Stomach (tissue), 4 donors: ENCODE measurements at regions not wholly inside any gene's neighbourhood (a gene's known extent, or its start where the extent isn't known, plus 50 kb on each side); places are given as distances from the start of the nearest gene placed in this dataset.

Experiments used
- POLR2A ChIP-seq, 4 donors: fragments of 450-650 bp; IDR thresholded peaks; one replicate each; pipeline ENCODE4 v1.6.1; 2016; ENCODE audit warnings: antibody characterized with exemption in 4 of 4, control low read depth in 2 of 4, mild to moderate bottlenecking in 1 of 4, moderate library complexity in 1 of 4
- POLR2AphosphoS5 ChIP-seq, 3 donors: sonication (generic); formaldehyde crosslinking; IDR thresholded peaks; one replicate each; pipeline ENCODE4 v1.6.1; 2016; ENCODE audit warnings: antibody characterized with exemption in 3 of 3
- TF ChIP-seq, protein P1 (sequence below), 7 experiments: fragments of 450-650 bp in 4 of 7; fragments of 200-600 bp in 3 of 7; sonication (generic) in 3 of 7; IDR thresholded peaks; one replicate each; pipeline ENCODE4 v1.5.1; 2016 to 2019; ENCODE audit warnings: antibody characterized with exemption in 7 of 7, control low read depth in 2 of 7, mild to moderate bottlenecking in 1 of 7

DNA sequence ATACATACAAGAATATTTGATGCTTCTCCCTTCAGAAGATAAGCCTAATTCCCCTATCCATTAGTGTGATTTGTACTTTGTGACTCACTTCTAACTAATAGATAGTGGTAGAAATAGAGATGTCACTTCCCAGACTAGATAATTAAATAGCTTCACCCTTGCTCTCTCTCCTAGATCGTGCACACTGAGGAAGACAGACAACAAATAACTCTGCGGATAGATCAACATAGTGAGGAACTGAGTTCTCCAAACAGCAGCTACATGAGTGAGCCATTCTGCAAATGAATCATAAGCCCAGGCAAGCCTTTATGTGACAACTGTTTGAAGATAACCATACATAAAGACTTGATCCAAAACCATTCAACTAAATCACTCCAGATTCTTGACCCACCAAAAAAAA, 1083.4 kb upstream of the C9orf72 start:
- TF ChIP-seq, protein P1, sequence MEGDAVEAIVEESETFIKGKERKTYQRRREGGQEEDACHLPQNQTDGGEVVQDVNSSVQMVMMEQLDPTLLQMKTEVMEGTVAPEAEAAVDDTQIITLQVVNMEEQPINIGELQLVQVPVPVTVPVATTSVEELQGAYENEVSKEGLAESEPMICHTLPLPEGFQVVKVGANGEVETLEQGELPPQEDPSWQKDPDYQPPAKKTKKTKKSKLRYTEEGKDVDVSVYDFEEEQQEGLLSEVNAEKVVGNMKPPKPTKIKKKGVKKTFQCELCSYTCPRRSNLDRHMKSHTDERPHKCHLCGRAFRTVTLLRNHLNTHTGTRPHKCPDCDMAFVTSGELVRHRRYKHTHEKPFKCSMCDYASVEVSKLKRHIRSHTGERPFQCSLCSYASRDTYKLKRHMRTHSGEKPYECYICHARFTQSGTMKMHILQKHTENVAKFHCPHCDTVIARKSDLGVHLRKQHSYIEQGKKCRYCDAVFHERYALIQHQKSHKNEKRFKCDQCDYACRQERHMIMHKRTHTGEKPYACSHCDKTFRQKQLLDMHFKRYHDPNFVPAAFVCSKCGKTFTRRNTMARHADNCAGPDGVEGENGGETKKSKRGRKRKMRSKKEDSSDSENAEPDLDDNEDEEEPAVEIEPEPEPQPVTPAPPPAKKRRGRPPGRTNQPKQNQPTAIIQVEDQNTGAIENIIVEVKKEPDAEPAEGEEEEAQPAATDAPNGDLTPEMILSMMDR (IDR thresholded peaks at IDR 0.05): no peak
- TF ChIP-seq POLR2A (IDR thresholded peaks at IDR 0.05) (no peak), POLR2AphosphoS5 (IDR thresholded peaks at IDR 0.05) (no peak)
